GM12878 (cell line): ENCODE measurements at regions not wholly inside any gene's neighbourhood (a gene's known extent, or its start where the extent isn't known, plus 50 kb on each side); places are given as distances from the start of the nearest gene placed in this dataset.

ENCODE experiments used
- ATAC-seq: fragments of 200-7000 bp; cut with Tn5 transposase; 3 replicates; pipeline ENCODE4 v1.9.1; 2020; ENCODE audit warnings: mild to moderate bottlenecking, moderate library complexity
- BruUV-seq: library from RNA; stranded (reverse); fragments of 400-500 nt; replicated peaks from 2 replicates; lab custom pipeline; 2021; lab: Mats Ljungman, UMichigan
- CTCF ChIA-PET: fragments of 300-600 bp; sonication (Branson Sonifier 250); formaldehyde crosslinking; extraction: SDS; loops from one replicate; lab custom pipeline; 2021; ENCODE audit warnings: inconsistent platforms; lab: Yijun Ruan, JAX
- POLR2A ChIA-PET: fragments of 350-600 bp; formaldehyde crosslinking; extraction: SDS; loops from one replicate; lab custom pipeline; 2021; ENCODE audit warnings: inconsistent platforms; lab: Charles Lee
- RAD21 ChIA-PET: fragments of 300-600 bp; sonication (Branson Sonifier 250); formaldehyde crosslinking; loops from one replicate; lab custom pipeline; 2023; ENCODE audit warnings: antibody characterized with exemption; ENCODE audit not compliant: unreplicated experiment; lab: Charles Lee
- SMC1A ChIA-PET: fragments of 300-600 bp; sonication (Branson Sonifier 250); formaldehyde crosslinking; loops from one replicate; lab custom pipeline; 2023; ENCODE audit not compliant: unreplicated experiment, uncharacterized antibody; lab: Charles Lee
- DNase-seq: peaks from one replicate; pipeline ENCODE4 v3.0.0-alpha.2; 2011; ENCODE audit warnings: low read depth, low spot score
- FAIRE-seq: peaks from 3 replicates; lab custom pipeline; 2011; peaks lifted over from hg19 to GRCh38; lab: Jason Lieb, UNC
- H2AFZ ChIP-seq: 2 replicates; pipeline ENCODE4 v1.6.0; 2011; ENCODE audit warnings: low read depth, low read length, control low read depth; ENCODE audit not compliant: control insufficient read depth
- H3K27ac ChIP-seq: 2 replicates; pipeline ENCODE4 v1.5.1; 2011; ENCODE audit warnings: control low read depth; ENCODE audit not compliant: control insufficient read depth, insufficient read depth
- H3K27me3 ChIP-seq, 2 experiments: replicated peaks in 1 of 2; 2 replicates each; pipeline versions ENCODE4 v1.6.0 to v1.6.1; 2011; ENCODE audit warnings: low read length in 1 of 2; ENCODE audit not compliant: control insufficient read depth in 2 of 2, insufficient read depth in 2 of 2
- H3K36me3 ChIP-seq, 2 experiments: 2 replicates each; pipeline ENCODE4 v1.5.1; 2011; ENCODE audit warnings: low read length in 1 of 2; ENCODE audit not compliant: control insufficient read depth in 2 of 2, insufficient read depth in 2 of 2
- H3K4me1 ChIP-seq: 2 replicates; pipeline ENCODE4 v1.6.1; 2011; ENCODE audit warnings: mild to moderate bottlenecking, low read length, moderate library complexity, mixed read lengths; ENCODE audit not compliant: control insufficient read depth, insufficient read depth
- H3K4me2 ChIP-seq: 2 replicates; pipeline ENCODE4 v1.6.0; 2011; ENCODE audit warnings: control low read depth; ENCODE audit not compliant: control insufficient read depth, insufficient read depth
- H3K4me3 ChIP-seq: fragments of 200-600 bp; sonication (generic); 2 replicates; pipeline ENCODE4 v1.5.1; 2016
- H3K79me2 ChIP-seq: 2 replicates; pipeline ENCODE4 v1.6.0; 2011; ENCODE audit warnings: low read length; ENCODE audit not compliant: control insufficient read depth, insufficient read depth
- H3K9ac ChIP-seq: 2 replicates; pipeline ENCODE4 v1.8.0; 2011; ENCODE audit warnings: low read length, control low read depth, mixed read lengths; ENCODE audit not compliant: control insufficient read depth, insufficient read depth
- H3K9me3 ChIP-seq: replicated peaks from 3 replicates; pipeline ENCODE4 v1.5.1; 2011; ENCODE audit warnings: mild to moderate bottlenecking, low read length; ENCODE audit not compliant: control insufficient read depth, insufficient read depth
- H4K20me1 ChIP-seq: 2 replicates; pipeline ENCODE4 v1.6.0; 2011; ENCODE audit not compliant: control insufficient read depth, insufficient read depth
- CBFB ChIP-seq: IDR thresholded peaks from 2 replicates; pipeline ENCODE4 v1.6.1; 2016; ENCODE audit warnings: antibody characterized with exemption, low read depth
- CHD1 ChIP-seq: IDR thresholded peaks from 2 replicates; pipeline ENCODE4 v1.6.1; 2012; ENCODE audit warnings: low read depth, low read length, improper control_type of control experiment
- CREB1 ChIP-seq: IDR thresholded peaks from 2 replicates; pipeline ENCODE4 v1.6.1; 2012; ENCODE audit warnings: low read depth, mild to moderate bottlenecking, inconsistent platforms
- EGR1 ChIP-seq, 2 experiments: IDR thresholded peaks; 1 replicate in 1 of 2; 2 replicates in 1 of 2; pipeline ENCODE4 v1.6.1; 2011 to 2012; ENCODE audit warnings: low read depth in 2 of 2, low read length in 2 of 2, borderline replicate concordance in 1 of 2, mild to moderate bottlenecking in 1 of 2, moderate library complexity in 1 of 2
- HDAC2 ChIP-seq: fragments of 200-600 bp; sonication (generic); IDR thresholded peaks from 2 replicates; pipeline ENCODE4 v1.6.1; 2017
- IKZF1 ChIP-seq: fragments of 450-650 bp; conservative IDR thresholded peaks from 2 replicates; pipeline ENCODE4 v1.6.1; 2017; ENCODE audit warnings: antibody characterized with exemption, mild to moderate bottlenecking
- MEF2A ChIP-seq: IDR thresholded peaks from 2 replicates; pipeline ENCODE4 v1.6.1; 2011; ENCODE audit warnings: low read depth, mild to moderate bottlenecking, low read length, moderate library complexity; ENCODE audit not compliant: insufficient read depth
- RAD21 ChIP-seq: IDR thresholded peaks from 2 replicates; pipeline ENCODE4 v1.6.1; 2011; ENCODE audit warnings: mild to moderate bottlenecking, low read depth, low read length, moderate library complexity; ENCODE audit not compliant: insufficient read depth
- ZNF207 ChIP-seq: fragments of 450-650 bp; IDR thresholded peaks from 2 replicates; pipeline ENCODE4 v1.6.1; 2014; ENCODE audit warnings: antibody characterized with exemption, mild to moderate bottlenecking, borderline replicate concordance
- WGBS: methylation state at CpG from one replicate; pipeline ENCODE4 v1.1.6; 2016; ENCODE audit warnings: low lambda C conversion rate; ENCODE audit not compliant: insufficient replicate concordance, insufficient coverage; ENCODE audit errors: missing lambda C conversion rate; 5-methylcytosine and 5-hydroxymethylcytosine counted together
- in situ Hi-C: fragments of 300-500 bp; cut with MboI; formaldehyde crosslinking; loops from 9 replicates; pipeline ENCODE4 v1.14.3; 2018; ENCODE audit warnings: mixed read lengths
- intact Hi-C: fragments of 100-400 bp; cut with micrococcal nuclease; formaldehyde crosslinking; loops from one replicate; pipeline ENCODE4 v1.14.2; 2022; ENCODE audit not compliant: unreplicated experiment

DNA sequence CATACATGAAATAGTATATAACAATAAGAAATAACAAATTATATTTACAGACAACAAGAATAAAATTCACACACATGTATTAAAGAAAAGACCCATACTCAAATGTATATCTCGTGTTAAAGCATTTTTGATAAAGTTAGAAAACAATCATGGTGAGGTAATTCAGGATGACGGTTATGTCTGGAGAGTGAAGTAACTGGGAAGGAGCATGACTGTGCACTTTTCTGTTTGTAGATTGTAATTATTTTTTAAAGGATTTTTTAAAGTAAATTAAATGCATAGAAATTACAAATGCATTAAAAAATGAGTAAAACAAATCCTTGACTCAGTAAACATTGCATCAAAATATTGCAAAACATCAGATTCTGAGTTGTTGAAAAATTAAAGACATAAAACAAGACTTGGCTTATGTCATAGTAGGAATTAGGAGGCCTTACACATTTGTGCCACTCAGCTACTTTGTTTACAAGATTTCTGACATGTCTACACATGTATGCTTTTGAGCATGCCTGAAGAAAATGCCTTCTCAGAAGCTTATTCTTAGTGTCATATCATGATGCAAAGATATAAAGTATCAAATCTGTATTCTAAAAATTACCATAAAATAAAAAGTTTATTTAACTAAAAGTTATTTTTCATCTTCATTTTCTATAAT lies 1325.1 kb downstream of the SLC16A7 start:
- ATAC-seq, result no peak
- no peaks in the 10 kb centered on the region for H3K4me1 ChIP-seq
- no peaks in the 10 kb centered on the region for H3K9me3 ChIP-seq
- H3K36me3 ChIP-seq, result no peaks in the 10 kb centered on the region
- H2AFZ ChIP-seq, result no peak overlapping the region
- H3K9ac ChIP-seq, result no peak overlapping the region
- RAD21 ChIA-PET, result no interaction called here
- in situ Hi-C loops, result no loop called here
- CTCF ChIA-PET, result no interaction called here
- WGBS, result 49% methylated on average over 2 of the region's 2 CpGs
- H3K27me3 ChIP-seq, result no peaks in the 10 kb centered on the region
- SMC1A ChIA-PET, result interaction anchor here (1.4 kb wide), 1 partner anchor 17 kb away, joined by 4 read pairs; no protein-coding TSS in a partner anchor
- intact Hi-C loops, result no loop called here
- H3K4me3 ChIP-seq, result no peak overlapping the region
- no peak overlapping the region for H3K27ac ChIP-seq
- H3K79me2 ChIP-seq, result no peaks in the 10 kb centered on the region
- no peak for TF ChIP-seq EGR1 (IDR thresholded peaks at IDR 0.05; ENCODE audit: borderline replicate concordance in 1 of 2, low read depth in 2 of 2, low read length in 2 of 2)
- TF ChIP-seq HDAC2, result no peak
- TF ChIP-seq ZNF207, result no peak
- TF ChIP-seq CBFB, result no peak
- no peak for TF ChIP-seq CHD1
- TF ChIP-seq RAD21, result no peak
- TF ChIP-seq IKZF1, result no peak
- no peak for TF ChIP-seq CREB1
- no TSS peak for BruUV-seq
- POLR2A ChIA-PET, result no interaction called here
- no peaks in the 10 kb centered on the region for H4K20me1 ChIP-seq
- no peak for DNase-seq
- no peak for FAIRE-seq
- H3K4me2 ChIP-seq, result no peak overlapping the region

DNA sequence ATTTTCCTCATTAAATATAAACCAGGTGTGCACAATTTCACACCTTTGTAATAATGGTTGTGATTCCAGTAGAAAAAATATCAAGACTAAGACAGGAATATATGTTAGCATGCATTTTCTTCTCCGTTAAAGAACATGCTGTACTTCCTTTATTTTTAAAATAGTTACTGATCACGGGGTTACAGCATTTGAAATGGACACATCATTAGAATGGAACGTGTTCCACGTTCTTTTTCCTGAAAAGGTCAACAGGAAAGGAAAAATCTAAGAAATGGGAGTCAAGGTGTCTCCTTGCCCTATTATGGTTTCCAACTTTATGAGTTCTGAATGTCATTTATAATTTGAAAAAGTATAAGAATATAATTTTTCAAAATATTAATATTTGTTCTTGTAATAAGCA lies 1325.7 kb downstream of the SLC16A7 start:
- FAIRE-seq, result no peak
- no TSS peak for BruUV-seq
- H3K9me3 ChIP-seq, result no peaks in the 10 kb centered on the region
- ChIA-PET CTCF (no interaction called here), SMC1A (interaction anchor here (1.4 kb wide), 1 partner anchor 16 kb away, joined by 4 read pairs; no protein-coding TSS in a partner anchor), RAD21 (no interaction called here), POLR2A (no interaction called here)
- no peak overlapping the region for H3K9ac ChIP-seq
- no peaks in the 10 kb centered on the region for H4K20me1 ChIP-seq
- WGBS, result 3% methylated on average over 4 of the region's 4 CpGs
- H3K4me2 ChIP-seq, result no peak overlapping the region
- in situ Hi-C loops (no loop called here), intact Hi-C loops (no loop called here)
- no peak for TF ChIP-seq MEF2A
- no peak overlapping the region for H2AFZ ChIP-seq
- H3K4me1 ChIP-seq, result no peaks in the 10 kb centered on the region
- H3K4me3 ChIP-seq, result no peak overlapping the region
- no peaks in the 10 kb centered on the region for H3K36me3 ChIP-seq
- ATAC-seq, result no peak
- DNase-seq, result no peak
- H3K27ac ChIP-seq, result no peak overlapping the region
- no peaks in the 10 kb centered on the region for H3K79me2 ChIP-seq
- no peaks in the 10 kb centered on the region for H3K27me3 ChIP-seq
